Astrocyte of the cerebellum (primary cell): ENCODE measurements at regions not wholly inside any gene's neighbourhood (a gene's known extent, or its start where the extent isn't known, plus 50 kb on each side); places are given as distances from the start of the nearest gene placed in this dataset.
"Not testable (repeated sequence)": the region's sequence is repeated elsewhere in the genome, so short reads cannot be mapped to it uniquely, and the experiment has no call there.

Source experiments
- DNase-seq: peaks from one replicate; pipeline ENCODE4 v3.0.0-alpha.2; 2011; ENCODE audit warnings: low read depth
- H3K4me3 ChIP-seq: 2 replicates; pipeline ENCODE4 v1.5.1; 2011; ENCODE audit warnings: mild to moderate bottlenecking, low read depth, low read length, moderate library complexity
- CTCF ChIP-seq: IDR thresholded peaks from 2 replicates; pipeline ENCODE4 v1.5.1; 2012; ENCODE audit warnings: low read length, low read depth, moderate library complexity, mild to moderate bottlenecking; ENCODE audit errors: missing control alignments
- in situ Hi-C: cut with HindIII; loops from 2 replicates; pipeline ENCODE4 v1.10.0; 2017; ENCODE audit warnings: low sequenced_read_pairs

- in situ Hi-C loops = no loop called here
- DNase-seq = no peak
- TF ChIP-seq CTCF = no peak
- H3K4me3 ChIP-seq = no peak overlapping the region
Measured at GRCh38 chr12:92416385-92416812, 270.8 kb upstream of the BTG1 start.

GRCh38 chr12:92414170-92415070, 268.8 kb upstream of the BTG1 start:
- no peak overlapping the region for H3K4me3 ChIP-seq
- no peak for TF ChIP-seq CTCF
- DNase-seq = no peak
- in situ Hi-C loops = no loop called here

- no peak for TF ChIP-seq CTCF
- DNase-seq = no peak
- no peak overlapping the region for H3K4me3 ChIP-seq
- in situ Hi-C loops = no loop called here
Measured at GRCh38 chr12:92413286-92413685, 267.6 kb upstream of the BTG1 start.

- in situ Hi-C loops = no loop called here
- no peak overlapping the region for H3K4me3 ChIP-seq
- no peak for TF ChIP-seq CTCF
- no peak for DNase-seq
Measured at GRCh38 chr12:92412856-92413255, 267.2 kb upstream of the BTG1 start.

GRCh38 chr12:92411687-92412086, 266.0 kb upstream of the BTG1 start:
- no peak for TF ChIP-seq CTCF
- no peak overlapping the region for H3K4me3 ChIP-seq
- in situ Hi-C loops = no loop called here
- DNase-seq = no peak

- peak; percentile 57 for TF ChIP-seq CTCF
- no peak overlapping the region for H3K4me3 ChIP-seq
- in situ Hi-C loops = no loop called here
- no peak for DNase-seq
Measured at GRCh38 chr12:92408072-92408900, 262.6 kb upstream of the BTG1 start.

GRCh38 chr12:92406404-92407070, 260.9 kb upstream of the BTG1 start:
- DNase-seq, in situ Hi-C loops, H3K4me3 ChIP-seq: not testable (repeated sequence)

- DNase-seq, H3K4me3 ChIP-seq, in situ Hi-C loops: not testable (repeated sequence)
Measured at GRCh38 chr12:92405801-92406251, 260.2 kb upstream of the BTG1 start.
